ENCODE measurements at regions not wholly inside any gene's neighbourhood (a gene's known extent, or its start where the extent isn't known, plus 50 kb on each side); places are given as distances from the start of the nearest gene placed in this dataset.
"Not testable (repeated sequence)": the region's sequence is repeated elsewhere in the genome, so short reads cannot be mapped to it uniquely, and the experiment has no call there.

GRCh38 chr3:195984392-195985030, 76.2 kb upstream of the TNK2 start:
- DNase-seq, H3K9me3 Mint-ChIP-seq, CTCF ChIA-PET, H3K4me1 Mint-ChIP-seq, H3K27ac Mint-ChIP-seq, H3K27me3 Mint-ChIP-seq, H3K4me3 Mint-ChIP-seq: not testable (repeated sequence)
- peaks cover 17% of the 10 kb centered on the region for H3K36me3 Mint-ChIP-seq

- H3K4me1 Mint-ChIP-seq, H3K27ac Mint-ChIP-seq, DNase-seq, CTCF ChIA-PET, H3K9me3 Mint-ChIP-seq, H3K27me3 Mint-ChIP-seq, H3K4me3 Mint-ChIP-seq: not testable (repeated sequence)
- H3K36me3 Mint-ChIP-seq: peaks cover 17% of the 10 kb centered on the region
Observed at GRCh38 chr3:195983880-195984279, 75.5 kb upstream of the TNK2 start.

- DNase-seq, CTCF ChIA-PET, H3K9me3 Mint-ChIP-seq, H3K27me3 Mint-ChIP-seq, H3K4me3 Mint-ChIP-seq, H3K4me1 Mint-ChIP-seq, H3K27ac Mint-ChIP-seq: not testable (repeated sequence)
- H3K36me3 Mint-ChIP-seq: peaks cover 20% of the 10 kb centered on the region
Observed at GRCh38 chr3:195982754-195983153, 74.4 kb upstream of the TNK2 start.

- H3K4me1 Mint-ChIP-seq, H3K9me3 Mint-ChIP-seq, CTCF ChIA-PET, H3K27me3 Mint-ChIP-seq, DNase-seq, H3K4me3 Mint-ChIP-seq, H3K27ac Mint-ChIP-seq: not testable (repeated sequence)
- peaks cover 20% of the 10 kb centered on the region for H3K36me3 Mint-ChIP-seq
Observed at GRCh38 chr3:195981778-195982177, 73.4 kb upstream of the TNK2 start.

GRCh38 chr3:195979877-195980276, 71.5 kb upstream of the TNK2 start:
- H3K27ac Mint-ChIP-seq, CTCF ChIA-PET, H3K27me3 Mint-ChIP-seq, H3K4me3 Mint-ChIP-seq, H3K4me1 Mint-ChIP-seq, DNase-seq, H3K9me3 Mint-ChIP-seq: not testable (repeated sequence)
- H3K36me3 Mint-ChIP-seq: peaks cover 26% of the 10 kb centered on the region

- H3K9me3 Mint-ChIP-seq, H3K27me3 Mint-ChIP-seq, CTCF ChIA-PET, H3K4me3 Mint-ChIP-seq, DNase-seq, H3K4me1 Mint-ChIP-seq, H3K27ac Mint-ChIP-seq: not testable (repeated sequence)
- peaks cover 18% of the 10 kb centered on the region for H3K36me3 Mint-ChIP-seq
Observed at GRCh38 chr3:195978585-195978984, 70.2 kb upstream of the TNK2 start.

- H3K4me1 Mint-ChIP-seq, H3K27ac Mint-ChIP-seq, H3K4me3 Mint-ChIP-seq, DNase-seq, H3K9me3 Mint-ChIP-seq, CTCF ChIA-PET, H3K27me3 Mint-ChIP-seq: not testable (repeated sequence)
- H3K36me3 Mint-ChIP-seq: peaks cover 15% of the 10 kb centered on the region
Observed at GRCh38 chr3:195976876-195977275, 68.5 kb upstream of the TNK2 start.

- H3K9me3 Mint-ChIP-seq, CTCF ChIA-PET, H3K4me1 Mint-ChIP-seq, H3K27me3 Mint-ChIP-seq, H3K4me3 Mint-ChIP-seq, H3K27ac Mint-ChIP-seq, DNase-seq: not testable (repeated sequence)
- H3K36me3 Mint-ChIP-seq: peaks cover 24% of the 10 kb centered on the region
Observed at GRCh38 chr3:195974281-195974680, 65.9 kb upstream of the TNK2 start.

GRCh38 chr3:195970873-195971272, 62.5 kb upstream of the TNK2 start:
- H3K9me3 Mint-ChIP-seq, DNase-seq, H3K4me3 Mint-ChIP-seq, CTCF ChIA-PET, H3K27me3 Mint-ChIP-seq, H3K4me1 Mint-ChIP-seq, H3K27ac Mint-ChIP-seq: not testable (repeated sequence)
- H3K36me3 Mint-ChIP-seq: peaks cover 21% of the 10 kb centered on the region

- H3K27ac Mint-ChIP-seq, CTCF ChIA-PET, H3K4me3 Mint-ChIP-seq, H3K4me1 Mint-ChIP-seq, H3K9me3 Mint-ChIP-seq, DNase-seq, H3K27me3 Mint-ChIP-seq: not testable (repeated sequence)
- H3K36me3 Mint-ChIP-seq: peaks cover 23% of the 10 kb centered on the region
Observed at GRCh38 chr3:195969838-195970776, 61.8 kb upstream of the TNK2 start.

GRCh38 chr3:195969341-195969740, 61.0 kb upstream of the TNK2 start:
- peaks cover 29% of the 10 kb centered on the region for H3K36me3 Mint-ChIP-seq
- H3K9me3 Mint-ChIP-seq, H3K27me3 Mint-ChIP-seq, CTCF ChIA-PET, H3K4me3 Mint-ChIP-seq, DNase-seq, H3K4me1 Mint-ChIP-seq, H3K27ac Mint-ChIP-seq: not testable (repeated sequence)

- H3K27me3 Mint-ChIP-seq, DNase-seq, H3K27ac Mint-ChIP-seq, H3K4me1 Mint-ChIP-seq, H3K4me3 Mint-ChIP-seq, CTCF ChIA-PET, H3K9me3 Mint-ChIP-seq: not testable (repeated sequence)
- H3K36me3 Mint-ChIP-seq: peaks cover 31% of the 10 kb centered on the region
Observed at GRCh38 chr3:195968104-195968503, 59.8 kb upstream of the TNK2 start.

GRCh38 chr3:195967387-195967720, 59.0 kb upstream of the TNK2 start:
- H3K9me3 Mint-ChIP-seq, H3K27ac Mint-ChIP-seq, DNase-seq, H3K4me1 Mint-ChIP-seq, H3K4me3 Mint-ChIP-seq, H3K27me3 Mint-ChIP-seq, CTCF ChIA-PET: not testable (repeated sequence)
- peaks cover 37% of the 10 kb centered on the region for H3K36me3 Mint-ChIP-seq

GRCh38 chr3:195966563-195967386, 58.4 kb upstream of the TNK2 start:
- H3K9me3 Mint-ChIP-seq, H3K27ac Mint-ChIP-seq, CTCF ChIA-PET, H3K4me3 Mint-ChIP-seq, H3K4me1 Mint-ChIP-seq, H3K27me3 Mint-ChIP-seq, DNase-seq: not testable (repeated sequence)
- H3K36me3 Mint-ChIP-seq: peaks cover 41% of the 10 kb centered on the region

- H3K9me3 Mint-ChIP-seq, DNase-seq, H3K27me3 Mint-ChIP-seq, CTCF ChIA-PET, H3K4me1 Mint-ChIP-seq, H3K4me3 Mint-ChIP-seq, H3K27ac Mint-ChIP-seq: not testable (repeated sequence)
- H3K36me3 Mint-ChIP-seq: peaks cover 47% of the 10 kb centered on the region
Observed at GRCh38 chr3:195965217-195965616, 56.9 kb upstream of the TNK2 start.
